Spleen (tissue), 11 donors: ENCODE measurements at regions not wholly inside any gene's neighbourhood (a gene's known extent, or its start where the extent isn't known, plus 50 kb on each side); places are given as distances from the start of the nearest gene placed in this dataset.

Experiments
- DNase-seq: peaks from one replicate; pipeline ENCODE4 v3.0.0-alpha.2; 2020
- H3K27ac ChIP-seq, 8 donors: fragments of 200-600 bp; sonication (generic) in 7 of 8; 1 replicate in 4 of 8; 2 replicates in 4 of 8; pipeline versions ENCODE4 v1.5.0 to v1.8.0; 2016 to 2021; ENCODE audit warnings: inconsistent platforms in 4 of 8, mild to moderate bottlenecking in 4 of 8, moderate library complexity in 1 of 8
- H3K27me3 ChIP-seq, 7 donors: fragments of 200-600 bp; sonication (generic) in 6 of 7; replicated peaks in 1 of 7; 1 replicate in 4 of 7; 2 replicates in 3 of 7; pipeline versions ENCODE4 v1.5.0 to v1.8.0; 2016 to 2021; ENCODE audit warnings: inconsistent platforms in 3 of 7, mild to moderate bottlenecking in 1 of 7
- H3K36me3 ChIP-seq, 6 donors: fragments of 200-600 bp; sonication (generic) in 5 of 6; 1 replicate in 4 of 6; 2 replicates in 2 of 6; pipeline versions ENCODE4 v1.5.0 to v1.8.0; 2016 to 2021; ENCODE audit warnings: inconsistent platforms in 2 of 6
- H3K4me1 ChIP-seq, 6 donors: fragments of 200-600 bp; sonication (generic) in 5 of 6; 1 replicate in 3 of 6; 2 replicates in 3 of 6; pipeline versions ENCODE4 v1.5.0 to v1.8.0; 2016 to 2021; ENCODE audit warnings: inconsistent platforms in 3 of 6
- H3K4me3 ChIP-seq, 8 donors: fragments of 200-600 bp; sonication (generic) in 7 of 8; 1 replicate in 4 of 8; 2 replicates in 4 of 8; pipeline versions ENCODE4 v1.5.0 to v1.8.0; 2016 to 2021; ENCODE audit warnings: inconsistent platforms in 4 of 8, mild to moderate bottlenecking in 4 of 8, moderate library complexity in 2 of 8
- H3K9me3 ChIP-seq, 8 donors: fragments of 200-600 bp; sonication (generic) in 7 of 8; 1 replicate in 4 of 8; 2 replicates in 4 of 8; pipeline versions ENCODE4 v1.5.0 to v1.8.0; 2016 to 2021; ENCODE audit warnings: inconsistent platforms in 4 of 8
- CTCF ChIP-seq, 11 experiments: fragments of 200-600 bp in 7 of 11; fragments of 450-650 bp in 4 of 11; sonication (generic) in 4 of 11; IDR thresholded peaks in 8 of 11; conservative IDR thresholded peaks in 3 of 11; 1 replicate in 7 of 11; 2 replicates in 4 of 11; pipeline versions ENCODE4 v1.4.0 to v1.8.0; 2016 to 2021; ENCODE audit warnings: antibody characterized with exemption in 11 of 11, inconsistent platforms in 4 of 11, mild to moderate bottlenecking in 1 of 11
- POLR2A ChIP-seq, 3 donors: fragments of 450-650 bp; IDR thresholded peaks; one replicate each; pipeline ENCODE4 v1.5.1; 2017; ENCODE audit warnings: antibody characterized with exemption in 3 of 3, mild to moderate bottlenecking in 1 of 3
- POLR2AphosphoS5 ChIP-seq, 3 donors: sonication (generic); formaldehyde crosslinking; IDR thresholded peaks; one replicate each; pipeline ENCODE4 v1.5.1; 2017; ENCODE audit warnings: antibody characterized with exemption in 3 of 3
- WGBS, 5 donors: extraction: QIAGEN DNeasy Blood & Tissue Kit in 3 of 5; methylation state at CpG; one replicate each; pipeline versions ENCODE4 v1.1.5 to v1.1.7; 2013 to 2018; 5-methylcytosine and 5-hydroxymethylcytosine counted together
- intact Hi-C: fragments of 100-400 bp; cut with DNase I; formaldehyde crosslinking; loops from one replicate; pipeline ENCODE4 v1.15.0; 2023; ENCODE audit warnings: low total_unique reads
- donor health status: healthy with polysubstance abuse.
- donor health status: DM: no; HTN: no; CAD: no; lungs with moderate emphysema.
- donor health status: DM: no; HTN: no; CAD: no.
- donor health status: Bipolar disorder and iron deficiency.
- donor health status: healthy.
- donor health status: DM: no; HTN: no; CAD: no.
- donor health status: DM: yes; HTN: yes; CAD: no.

GRCh38 chr2:217014328-217015105, 154.7 kb upstream of the TNP1 start:
- peaks cover 0 to 4% (median 0%) of the 10 kb centered on the region in 7 donors for H3K27me3 ChIP-seq
- intact Hi-C loops, result no loop called here
- no peaks in the 10 kb centered on the region for H3K36me3 ChIP-seq
- no peak overlapping the region for H3K4me3 ChIP-seq
- H3K9me3 ChIP-seq, result peaks cover 0 to 9% (median 1%) of the 10 kb centered on the region in 8 donors
- WGBS, 5 donors, result 73 to 81% (median 77%) methylated on average over 6 of the region's 6 CpGs
- no peaks in the 10 kb centered on the region for H3K4me1 ChIP-seq
- H3K27ac ChIP-seq, result no peak overlapping the region
- no peak for DNase-seq
- TF ChIP-seq POLR2A (IDR thresholded peaks at IDR 0.05) (no peak), POLR2AphosphoS5 (IDR thresholded peaks at IDR 0.05) (no peak), CTCF (IDR thresholded peaks at IDR 0.05 in 8 of 11, conservative IDR thresholded peaks at IDR 0.05 in 3 of 11) (no peak)

GRCh38 chr2:217013926-217014325, 154.1 kb upstream of the TNP1 start:
- TF ChIP-seq POLR2AphosphoS5 (IDR thresholded peaks at IDR 0.05), result no peak
- TF ChIP-seq CTCF (IDR thresholded peaks at IDR 0.05 in 8 of 11, conservative IDR thresholded peaks at IDR 0.05 in 3 of 11), result no peak
- TF ChIP-seq POLR2A (IDR thresholded peaks at IDR 0.05), result no peak
- Histone ChIP-seq H3K4me1 (no peaks in the 10 kb centered on the region), H3K36me3 (no peaks in the 10 kb centered on the region), H3K27ac (no peak overlapping the region), H3K27me3 (peaks cover 0 to 4% (median 0%) of the 10 kb centered on the region in 7 donors), H3K4me3 (no peak overlapping the region), H3K9me3 (peaks cover 0 to 5% (median 0%) of the 10 kb centered on the region in 8 donors)
- DNase-seq, result no peak
- intact Hi-C loops, result no loop called here
- 50 to 75% (median 69%) methylated on average over 3 of the region's 3 CpGs for WGBS, 5 donors

- H3K27me3 ChIP-seq, result peaks cover 0 to 4% (median 0%) of the 10 kb centered on the region in 7 donors
- no peak overlapping the region for H3K4me3 ChIP-seq
- H3K27ac ChIP-seq, result no peak overlapping the region
- H3K4me1 ChIP-seq, result no peaks in the 10 kb centered on the region
- no peaks in the 10 kb centered on the region for H3K36me3 ChIP-seq
- DNase-seq, result no peak
- intact Hi-C loops, result no loop called here
- 89 to 99% (median 93%) methylated on average over 4 of the region's 4 CpGs for WGBS, 5 donors
- H3K9me3 ChIP-seq, result no peaks in the 10 kb centered on the region
- TF ChIP-seq CTCF (IDR thresholded peaks at IDR 0.05 in 8 of 11, conservative IDR thresholded peaks at IDR 0.05 in 3 of 11) (no peak), POLR2AphosphoS5 (IDR thresholded peaks at IDR 0.05) (no peak), POLR2A (IDR thresholded peaks at IDR 0.05) (no peak)
Measured at GRCh38 chr2:217011576-217011975, 151.7 kb upstream of the TNP1 start.

DNA sequence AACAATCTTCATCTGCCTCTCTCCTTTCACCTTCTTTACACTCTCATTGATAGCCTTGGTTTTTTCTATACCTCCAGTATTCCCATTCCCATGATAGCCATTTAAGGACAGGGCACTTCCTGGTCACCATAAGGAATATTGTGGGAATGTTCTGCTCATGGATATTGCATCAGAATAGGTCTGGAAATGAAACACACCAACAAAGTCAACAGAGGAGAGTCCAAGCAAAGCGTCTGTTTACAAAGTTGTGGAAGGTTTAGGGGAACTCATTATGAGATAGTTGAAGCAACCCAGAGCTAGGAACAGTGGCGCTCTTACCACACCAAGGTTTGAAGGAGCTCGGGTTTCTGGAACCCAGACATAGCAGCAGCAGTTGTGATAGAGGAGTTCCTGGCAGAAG, 150.3 kb upstream of the TNP1 start:
- Histone ChIP-seq H3K27me3 (peaks cover 0 to 4% (median 0%) of the 10 kb centered on the region in 7 donors), H3K36me3 (no peaks in the 10 kb centered on the region), H3K4me1 (no peaks in the 10 kb centered on the region), H3K27ac (no peak overlapping the region), H3K9me3 (no peaks in the 10 kb centered on the region), H3K4me3 (no peak overlapping the region)
- TF ChIP-seq POLR2AphosphoS5 (IDR thresholded peaks at IDR 0.05), result no peak
- TF ChIP-seq CTCF (IDR thresholded peaks at IDR 0.05 in 8 of 11, conservative IDR thresholded peaks at IDR 0.05 in 3 of 11), result no peak
- TF ChIP-seq POLR2A (IDR thresholded peaks at IDR 0.05), result no peak
- 84 to 93% (median 90%) methylated on average over 3 of the region's 3 CpGs for WGBS, 5 donors
- no peak for DNase-seq
- intact Hi-C loops, result no loop called here
